ENCODE measurements at regions not wholly inside any gene's neighbourhood (a gene's known extent, or its start where the extent isn't known, plus 50 kb on each side); places are given as distances from the start of the nearest gene placed in this dataset.

DNA sequence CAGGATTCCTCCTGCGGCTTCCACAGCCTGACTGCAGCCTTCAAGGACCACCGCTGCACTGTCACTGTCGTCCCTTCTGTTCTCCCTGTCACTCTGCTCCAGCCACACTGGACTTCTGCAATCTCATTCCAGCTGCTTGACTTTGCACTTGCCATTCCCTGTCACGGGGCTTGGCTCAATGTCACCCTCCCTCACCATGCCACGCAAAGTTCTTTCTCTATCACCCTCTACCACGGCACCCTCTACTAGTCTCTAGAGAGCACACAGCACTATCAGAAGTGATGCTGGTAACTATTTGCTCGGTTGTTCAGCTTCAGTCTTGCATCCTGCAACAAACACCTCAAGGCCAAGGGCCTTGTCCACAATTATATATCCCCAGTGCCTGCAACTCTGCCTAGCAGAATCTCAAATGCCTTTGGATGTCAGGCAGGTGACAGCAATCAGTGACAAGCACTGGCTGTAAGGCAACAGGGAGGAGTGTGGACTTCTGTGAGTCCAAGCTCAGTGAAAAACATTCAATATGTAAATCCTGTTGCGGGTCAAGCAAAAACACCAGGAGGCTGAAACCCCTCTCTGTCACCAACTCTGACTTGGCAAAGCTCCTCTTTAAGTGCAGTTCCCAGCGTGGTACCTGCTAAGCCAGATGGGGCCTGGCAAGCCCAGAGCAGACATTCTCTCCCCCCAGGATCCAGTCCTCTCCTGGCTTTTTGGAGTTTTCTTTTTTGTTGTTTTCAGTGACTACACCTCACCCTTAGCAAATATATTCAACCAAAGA, 259.9 kb downstream of the FGFR2 start:
- Histone ChIP-seq H3K79me2 (ENCODE audit: insufficient read depth, low read length) (no peaks in the 10 kb centered on the region), H3K9me2 (replicated peaks; ENCODE audit: low read depth, low read length) (no peaks in the 10 kb centered on the region), H3F3A (ENCODE audit: low read depth) (no peaks in the 10 kb centered on the region), H4K20me1 (ENCODE audit: insufficient read depth, low read length, poor library complexity, severe bottlenecking) (no peaks in the 10 kb centered on the region), H3K36me3 (ENCODE audit: insufficient read depth, low read length) (no peaks in the 10 kb centered on the region), H3K4me2 (ENCODE audit: low read depth, low read length, poor library complexity, severe bottlenecking) (no peak overlapping the region), H3K4me3 (ENCODE audit: low read length, poor library complexity, severe bottlenecking) (no peak overlapping the region), H3K27me3 (ENCODE audit: insufficient read depth, low read length, poor library complexity, severe bottlenecking) (no peaks in the 10 kb centered on the region), H2AFZ (ENCODE audit: low read length) (no peak overlapping the region), H3K9me3 (ENCODE audit: insufficient read depth, low read depth, low read length) (no peaks in the 10 kb centered on the region), H3K9ac (ENCODE audit: low read depth, low read length, poor library complexity, severe bottlenecking) (no peak overlapping the region), H3K4me1 (ENCODE audit: insufficient read depth, low read length, poor library complexity, severe bottlenecking) (no peaks in the 10 kb centered on the region)
- TF ChIP-seq, protein P1, sequence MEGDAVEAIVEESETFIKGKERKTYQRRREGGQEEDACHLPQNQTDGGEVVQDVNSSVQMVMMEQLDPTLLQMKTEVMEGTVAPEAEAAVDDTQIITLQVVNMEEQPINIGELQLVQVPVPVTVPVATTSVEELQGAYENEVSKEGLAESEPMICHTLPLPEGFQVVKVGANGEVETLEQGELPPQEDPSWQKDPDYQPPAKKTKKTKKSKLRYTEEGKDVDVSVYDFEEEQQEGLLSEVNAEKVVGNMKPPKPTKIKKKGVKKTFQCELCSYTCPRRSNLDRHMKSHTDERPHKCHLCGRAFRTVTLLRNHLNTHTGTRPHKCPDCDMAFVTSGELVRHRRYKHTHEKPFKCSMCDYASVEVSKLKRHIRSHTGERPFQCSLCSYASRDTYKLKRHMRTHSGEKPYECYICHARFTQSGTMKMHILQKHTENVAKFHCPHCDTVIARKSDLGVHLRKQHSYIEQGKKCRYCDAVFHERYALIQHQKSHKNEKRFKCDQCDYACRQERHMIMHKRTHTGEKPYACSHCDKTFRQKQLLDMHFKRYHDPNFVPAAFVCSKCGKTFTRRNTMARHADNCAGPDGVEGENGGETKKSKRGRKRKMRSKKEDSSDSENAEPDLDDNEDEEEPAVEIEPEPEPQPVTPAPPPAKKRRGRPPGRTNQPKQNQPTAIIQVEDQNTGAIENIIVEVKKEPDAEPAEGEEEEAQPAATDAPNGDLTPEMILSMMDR (conservative IDR thresholded peaks at IDR 0.05; ENCODE audit: low read length): no peak
- TF ChIP-seq EZH2phosphoT487 (IDR thresholded peaks at IDR 0.05; ENCODE audit: borderline replicate concordance): no peak

DNA sequence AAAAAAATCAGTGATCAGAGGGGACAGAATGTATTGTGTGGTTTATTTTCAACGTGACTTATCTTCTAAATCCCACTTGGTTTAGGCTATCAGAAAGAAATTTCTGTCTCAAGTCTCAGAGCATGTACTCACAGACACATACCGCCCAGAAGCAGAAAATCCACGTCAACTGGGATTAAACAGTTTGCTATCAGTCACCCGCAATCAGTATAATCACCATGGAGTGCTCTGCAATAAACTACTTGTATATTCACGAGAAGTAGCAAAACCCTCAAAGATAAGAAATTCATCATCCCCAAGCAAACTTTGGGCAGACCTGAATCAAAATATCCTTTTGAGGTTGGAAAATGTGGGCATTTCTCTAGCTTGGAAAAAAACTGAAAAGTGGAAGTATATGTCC, 259.1 kb downstream of the FGFR2 start:
- Histone ChIP-seq H2AFZ (ENCODE audit: low read length) (no peak overlapping the region), H3K79me2 (ENCODE audit: insufficient read depth, low read length) (no peaks in the 10 kb centered on the region), H3K4me3 (ENCODE audit: low read length, poor library complexity, severe bottlenecking) (no peak overlapping the region), H3K4me1 (ENCODE audit: insufficient read depth, low read length, poor library complexity, severe bottlenecking) (no peaks in the 10 kb centered on the region), H3K27me3 (ENCODE audit: insufficient read depth, low read length, poor library complexity, severe bottlenecking) (no peaks in the 10 kb centered on the region), H3K4me2 (ENCODE audit: low read depth, low read length, poor library complexity, severe bottlenecking) (no peak overlapping the region), H3K36me3 (ENCODE audit: insufficient read depth, low read length) (no peaks in the 10 kb centered on the region), H4K20me1 (ENCODE audit: insufficient read depth, low read length, poor library complexity, severe bottlenecking) (no peaks in the 10 kb centered on the region), H3K9me2 (replicated peaks; ENCODE audit: low read depth, low read length) (no peaks in the 10 kb centered on the region), H3F3A (ENCODE audit: low read depth) (no peaks in the 10 kb centered on the region), H3K9ac (ENCODE audit: low read depth, low read length, poor library complexity, severe bottlenecking) (no peak overlapping the region), H3K9me3 (ENCODE audit: insufficient read depth, low read depth, low read length) (no peaks in the 10 kb centered on the region)
- TF ChIP-seq, protein P1 (conservative IDR thresholded peaks at IDR 0.05; ENCODE audit: low read length): no peak
- TF ChIP-seq EZH2phosphoT487 (IDR thresholded peaks at IDR 0.05; ENCODE audit: borderline replicate concordance): no peak

DNA sequence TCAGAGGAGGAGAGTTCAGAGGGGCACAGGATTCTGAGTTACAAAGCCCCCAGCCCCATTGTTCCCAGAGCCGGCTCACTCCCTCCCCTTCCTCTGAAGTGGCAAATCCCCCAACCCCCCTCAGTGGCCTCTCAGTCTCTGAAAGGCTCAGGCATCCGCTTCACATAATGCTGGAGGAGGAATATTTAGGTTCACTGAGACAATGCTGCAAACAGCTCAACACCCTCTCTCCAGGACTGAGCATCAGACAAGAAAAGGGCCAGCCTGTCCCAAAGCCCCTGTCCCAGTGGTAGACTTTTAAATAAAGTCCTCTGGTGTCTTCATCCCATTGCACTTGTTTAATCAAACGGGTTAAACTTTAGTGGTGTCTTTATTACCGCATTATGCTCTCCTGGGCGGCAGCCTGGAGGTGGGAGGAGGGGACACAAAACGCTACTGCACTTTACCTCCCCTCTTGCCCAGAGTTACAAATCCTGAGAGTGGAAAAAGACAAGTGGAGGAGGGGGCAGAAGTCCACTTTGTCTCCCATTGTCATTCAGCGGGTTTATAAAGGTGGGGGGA, 257.9 kb downstream of the FGFR2 start:
- Histone ChIP-seq H3K79me2 (ENCODE audit: insufficient read depth, low read length) (no peaks in the 10 kb centered on the region), H3K9me3 (ENCODE audit: insufficient read depth, low read depth, low read length) (no peaks in the 10 kb centered on the region), H3K9ac (ENCODE audit: low read depth, low read length, poor library complexity, severe bottlenecking) (no peak overlapping the region), H3K27me3 (ENCODE audit: insufficient read depth, low read length, poor library complexity, severe bottlenecking) (no peaks in the 10 kb centered on the region), H3K36me3 (ENCODE audit: insufficient read depth, low read length) (no peaks in the 10 kb centered on the region), H2AFZ (ENCODE audit: low read length) (no peak overlapping the region), H3K9me2 (replicated peaks; ENCODE audit: low read depth, low read length) (no peaks in the 10 kb centered on the region), H3K4me3 (ENCODE audit: low read length, poor library complexity, severe bottlenecking) (no peak overlapping the region), H4K20me1 (ENCODE audit: insufficient read depth, low read length, poor library complexity, severe bottlenecking) (no peaks in the 10 kb centered on the region), H3K4me2 (ENCODE audit: low read depth, low read length, poor library complexity, severe bottlenecking) (no peak overlapping the region), H3F3A (ENCODE audit: low read depth) (no peaks in the 10 kb centered on the region), H3K4me1 (ENCODE audit: insufficient read depth, low read length, poor library complexity, severe bottlenecking) (no peaks in the 10 kb centered on the region)
- TF ChIP-seq EZH2phosphoT487 (IDR thresholded peaks at IDR 0.05; ENCODE audit: borderline replicate concordance): no peak
- TF ChIP-seq, protein P1 (conservative IDR thresholded peaks at IDR 0.05; ENCODE audit: low read length): no peak
